Activated CD8-positive, alpha-beta memory T cell treated with anti-CD3 and anti-CD28 coated beads for 36 hours (primary cell): ENCODE measurements at regions not wholly inside any gene's neighbourhood (a gene's known extent, or its start where the extent isn't known, plus 50 kb on each side); places are given as distances from the start of the nearest gene placed in this dataset.

ENCODE experiments used
- CTCF ChIA-PET: fragments of 350-600 bp; sonication (Branson Sonifier 250); formaldehyde crosslinking; loops from one replicate; lab custom pipeline; 2021; ENCODE audit warnings: antibody characterized with exemption; lab: Charles Lee
- POLR2A ChIA-PET: fragments of 350-600 bp; sonication (Branson Sonifier 250); formaldehyde crosslinking; loops from one replicate; lab custom pipeline; 2021; ENCODE audit warnings: antibody characterized with exemption; lab: Charles Lee

GRCh38 chr4:184534511-184535391 lies 60.4 kb upstream of the IRF2 start:
- CTCF ChIA-PET: interaction anchor here (0.7 to 1.9 kb wide), 3 partner anchors 20 to 271 kb away, joined by 3 to 10 read pairs (median 5); no protein-coding TSS in a partner anchor

GRCh38 chr4:184533908-184534307 lies 59.6 kb upstream of the IRF2 start:
- ChIA-PET POLR2A (interaction anchor here (0.6 to 1.8 kb wide), 5 partner anchors 20 to 862 kb away, joined by 3 to 13 read pairs (median 4); partner anchors contain the start of genes IRF2 and LRP2BP), CTCF (interaction anchor here (0.7 to 1.5 kb wide), 2 partner anchors 20 to 270 kb away, joined by 3 to 10 read pairs; no protein-coding TSS in a partner anchor)

More at GRCh38 chr4:184534511-184535391, 60.4 kb upstream of the IRF2 start:
- POLR2A ChIA-PET: interaction anchor here (0.6 to 1.8 kb wide), 6 partner anchors 20 to 861 kb away, joined by 3 to 13 read pairs (median 4); partner anchors contain the start of genes IRF2 and LRP2BP

- ChIA-PET POLR2A (no interaction called here), CTCF (no interaction called here)
Measured at GRCh38 chr4:184531008-184531407, 56.7 kb upstream of the IRF2 start.

GRCh38 chr4:184529283-184529682 lies 54.9 kb upstream of the IRF2 start:
- ChIA-PET POLR2A (no interaction called here), CTCF (no interaction called here)

- ChIA-PET CTCF (no interaction called here), POLR2A (interaction anchor here (0.5 kb wide), 1 partner anchor 52 kb away, joined by 4 read pairs; no protein-coding TSS in a partner anchor)
Measured at GRCh38 chr4:184528713-184529112, 54.4 kb upstream of the IRF2 start.

- ChIA-PET POLR2A (no interaction called here), CTCF (no interaction called here)
Measured at GRCh38 chr4:184528051-184528450, 53.7 kb upstream of the IRF2 start.

- ChIA-PET CTCF (no interaction called here), POLR2A (no interaction called here)
Measured at GRCh38 chr4:184526228-184526627, 51.9 kb upstream of the IRF2 start.
